Endothelial cell of umbilical vein (primary cell): ENCODE measurements at regions not wholly inside any gene's neighbourhood (a gene's known extent, or its start where the extent isn't known, plus 50 kb on each side); places are given as distances from the start of the nearest gene placed in this dataset.

ENCODE experiments used
- BruUV-seq: library from RNA; stranded (reverse); fragments of 400-500 nt; replicated peaks from 2 replicates; lab custom pipeline; 2021; lab: Mats Ljungman, UMichigan
- CTCF ChIA-PET: fragments of 300-600, 350-600 bp; sonication (Branson Sonifier 250); formaldehyde crosslinking; loops from one replicate; lab custom pipeline; 2021; ENCODE audit warnings: antibody characterized with exemption, inconsistent platforms; lab: Charles Lee
- POLR2A ChIA-PET: fragments of 300-600, 350-600 bp; sonication (Branson Sonifier 250); formaldehyde crosslinking; loops from one replicate; lab custom pipeline; 2021; ENCODE audit warnings: antibody characterized with exemption, inconsistent platforms; lab: Charles Lee
- DNase-seq: peaks from one replicate; pipeline ENCODE4 v3.0.0-alpha.2; 2011; ENCODE audit warnings: low read depth, low spot score
- FAIRE-seq: peaks from 2 replicates; lab custom pipeline; 2011; peaks lifted over from hg19 to GRCh38; lab: Jason Lieb, UNC
- H2AFZ ChIP-seq: 2 replicates; pipeline ENCODE4 v1.6.0; 2012; ENCODE audit warnings: low read depth, low read length, control low read depth, inconsistent platforms
- H3K27ac ChIP-seq: 2 replicates; pipeline ENCODE4 v1.5.1; 2011; ENCODE audit warnings: low read depth, mild to moderate bottlenecking, control low read depth, low read length, moderate library complexity; ENCODE audit not compliant: insufficient read depth
- H3K27me3 ChIP-seq, 2 experiments: 2 replicates each; pipeline versions ENCODE4 v1.6.0 to v1.6.1; 2011; ENCODE audit warnings: low read length in 2 of 2, mixed read lengths in 1 of 2; ENCODE audit not compliant: control insufficient read depth in 2 of 2, insufficient read depth in 2 of 2
- H3K36me3 ChIP-seq, 2 experiments: 2 replicates in 1 of 2; 3 replicates in 1 of 2; pipeline ENCODE4 v1.5.1; 2011; ENCODE audit warnings: low read length in 2 of 2, mild to moderate bottlenecking in 1 of 2, moderate library complexity in 1 of 2; ENCODE audit not compliant: control insufficient read depth in 2 of 2, insufficient read depth in 2 of 2; ENCODE audit errors: extremely low read depth in 1 of 2
- H3K4me1 ChIP-seq: 3 replicates; pipeline ENCODE4 v1.5.1; 2011; ENCODE audit warnings: mild to moderate bottlenecking, low read length; ENCODE audit not compliant: control insufficient read depth, insufficient read depth; ENCODE audit errors: extremely low read depth
- H3K4me2 ChIP-seq: 2 replicates; pipeline ENCODE4 v1.6.1; 2011; ENCODE audit warnings: low read length, control low read depth, mixed read lengths; ENCODE audit not compliant: insufficient read depth
- H3K4me3 ChIP-seq, 3 experiments: fragments of 200-600 bp in 1 of 3; sonication (generic), shearing (Covaris generic) in 1 of 3; replicated peaks in 1 of 3; 2 replicates each; pipeline ENCODE4 v1.5.1; 2011 to 2016; ENCODE audit warnings: control low read depth in 3 of 3, low read length in 3 of 3, mild to moderate bottlenecking in 2 of 3, inconsistent platforms in 1 of 3, low read depth in 1 of 3, moderate library complexity in 1 of 3; ENCODE audit not compliant: insufficient read depth in 1 of 3
- H3K79me2 ChIP-seq: 2 replicates; pipeline ENCODE4 v1.6.0; 2012; ENCODE audit warnings: low read length, inconsistent platforms; ENCODE audit not compliant: control insufficient read depth, insufficient read depth
- H3K9ac ChIP-seq: replicated peaks from 2 replicates; pipeline ENCODE3; 2011; ENCODE audit warnings: low read length, control low read depth; ENCODE audit not compliant: insufficient read depth; ENCODE audit errors: extremely low read depth
- H3K9me1 ChIP-seq: replicated peaks from 3 replicates; pipeline ENCODE4 v1.6.0; 2011; ENCODE audit warnings: mild to moderate bottlenecking, low read length; ENCODE audit not compliant: control insufficient read depth, insufficient read depth; ENCODE audit errors: extremely low read depth
- H3K9me3 ChIP-seq: replicated peaks from 2 replicates; pipeline ENCODE4 v1.5.1; 2012; ENCODE audit warnings: low read length, inconsistent platforms; ENCODE audit not compliant: control insufficient read depth, insufficient read depth
- H4K20me1 ChIP-seq: replicated peaks from 2 replicates; pipeline ENCODE3; 2011; ENCODE audit warnings: mild to moderate bottlenecking, low read length; ENCODE audit not compliant: control insufficient read depth, insufficient read depth; ENCODE audit errors: extremely low read depth
- EZH2 ChIP-seq: IDR thresholded peaks from 2 replicates; pipeline ENCODE4 v1.6.1; 2012; ENCODE audit warnings: borderline replicate concordance, low read depth, mild to moderate bottlenecking, moderate library complexity, low read length, inconsistent platforms; ENCODE audit not compliant: severe bottlenecking
- FOS ChIP-seq: IDR thresholded peaks from 2 replicates; pipeline ENCODE4 v1.6.1; 2011; ENCODE audit warnings: mild to moderate bottlenecking, low read length, moderate library complexity, borderline replicate concordance; ENCODE audit not compliant: insufficient read depth
- GATA2 ChIP-seq: IDR thresholded peaks from 2 replicates; pipeline ENCODE4 v1.7.0; 2011; ENCODE audit warnings: low read depth, mild to moderate bottlenecking, moderate library complexity, mixed read lengths, low read length; ENCODE audit not compliant: insufficient read length, insufficient read depth
- JUN ChIP-seq: IDR thresholded peaks from 2 replicates; pipeline ENCODE4 v1.6.1; 2011; ENCODE audit warnings: borderline replicate concordance, low read depth; ENCODE audit not compliant: insufficient read length, insufficient read depth
- MYC ChIP-seq: IDR thresholded peaks from one replicate; pipeline ENCODE4 v1.6.1; 2011; ENCODE audit warnings: mild to moderate bottlenecking, low read depth, low read length
- POLR2A ChIP-seq: IDR thresholded peaks from 2 replicates; pipeline ENCODE4 v1.6.1; 2012; ENCODE audit warnings: low read depth, mild to moderate bottlenecking, control low read depth, low read length
- POLR2AphosphoS5 ChIP-seq: IDR thresholded peaks from 2 replicates; pipeline ENCODE4 v1.6.1; 2012; ENCODE audit warnings: low read depth, mild to moderate bottlenecking, control low read depth, low read length, moderate library complexity; ENCODE audit not compliant: insufficient read depth
- dilution Hi-C: fragments of 300-500 bp; cut with MboI; formaldehyde crosslinking; loops from one replicate; pipeline ENCODE4 v1.15.0; 2019; ENCODE audit warnings: low sequenced_read_pairs; ENCODE audit not compliant: extremely low pct_ligation_motif_present
- intact Hi-C: fragments of 100-400 bp; cut with micrococcal nuclease; formaldehyde crosslinking; loops from one replicate; pipeline ENCODE4 v1.10.0; 2022
- TF ChIP-seq, protein P1 (sequence below): IDR thresholded peaks from 2 replicates; pipeline ENCODE4 v1.6.1; 2011; ENCODE audit not compliant: insufficient read depth, insufficient read length
- TF ChIP-seq, protein P2 (sequence below), 2 donors: IDR thresholded peaks; 1 replicate in 1 of 2; 2 replicates in 1 of 2; pipeline ENCODE4 v1.5.1; 2011; ENCODE audit warnings: low read length in 2 of 2, mild to moderate bottlenecking in 2 of 2, moderate library complexity in 2 of 2, control low read depth in 1 of 2, inconsistent platforms in 1 of 2, low read depth in 1 of 2; ENCODE audit not compliant: insufficient read depth in 1 of 2; ENCODE audit errors: extremely low read depth in 1 of 2

DNA sequence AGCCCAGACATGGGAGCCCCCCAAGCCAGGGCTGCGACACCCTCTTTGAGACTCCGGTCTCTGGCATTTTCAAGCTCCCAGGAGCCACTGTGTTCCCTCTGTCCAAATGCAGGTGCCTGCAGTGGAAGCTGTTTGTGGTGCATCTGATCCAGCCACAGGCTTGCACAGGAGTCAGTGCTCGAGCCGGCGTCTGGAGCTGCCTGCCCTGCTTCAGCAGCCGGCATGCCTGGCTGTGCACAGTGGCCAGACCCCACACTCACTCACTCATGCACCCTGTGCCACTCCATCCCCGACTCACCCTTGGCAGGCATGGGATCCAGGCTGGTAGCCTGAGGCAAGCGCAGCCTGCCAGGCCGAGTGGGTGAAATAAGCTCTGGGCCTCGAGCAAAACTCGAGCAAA is 555.0 kb upstream of the CCDC54 start:
- Histone ChIP-seq H3K4me1 (no peaks in the 10 kb centered on the region), H3K9me3 (no peaks in the 10 kb centered on the region), H3K9me1 (no peaks in the 10 kb centered on the region), H3K9ac (no peak overlapping the region), H4K20me1 (no peaks in the 10 kb centered on the region), H3K27me3 (no peaks in the 10 kb centered on the region), H2AFZ (no peak overlapping the region), H3K36me3 (no peaks in the 10 kb centered on the region), H3K79me2 (no peaks in the 10 kb centered on the region), H3K4me2 (no peak overlapping the region), H3K27ac (no peak overlapping the region), H3K4me3 (no peak overlapping the region)
- intact Hi-C loops: loop anchor here (10.0 kb wide), 1 partner anchor 243 kb away; no protein-coding TSS in a partner anchor
- DNase-seq: no peak
- dilution Hi-C loops: no loop called here
- no TSS peak for BruUV-seq
- FAIRE-seq: no peak
- ChIA-PET POLR2A (no interaction called here), CTCF (interaction anchor here (1.0 kb wide), 1 partner anchor 40 kb away, joined by 3 read pairs; no protein-coding TSS in a partner anchor)
- TF ChIP-seq MYC: no peak
- no peak for TF ChIP-seq EZH2
- no peak for TF ChIP-seq GATA2
- no peak for TF ChIP-seq POLR2A
- TF ChIP-seq, protein P1, sequence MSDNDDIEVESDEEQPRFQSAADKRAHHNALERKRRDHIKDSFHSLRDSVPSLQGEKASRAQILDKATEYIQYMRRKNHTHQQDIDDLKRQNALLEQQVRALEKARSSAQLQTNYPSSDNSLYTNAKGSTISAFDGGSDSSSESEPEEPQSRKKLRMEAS: no peak
- no peak for TF ChIP-seq FOS
- no peak for TF ChIP-seq POLR2AphosphoS5
- no peak for TF ChIP-seq JUN
- TF ChIP-seq, protein P2, sequence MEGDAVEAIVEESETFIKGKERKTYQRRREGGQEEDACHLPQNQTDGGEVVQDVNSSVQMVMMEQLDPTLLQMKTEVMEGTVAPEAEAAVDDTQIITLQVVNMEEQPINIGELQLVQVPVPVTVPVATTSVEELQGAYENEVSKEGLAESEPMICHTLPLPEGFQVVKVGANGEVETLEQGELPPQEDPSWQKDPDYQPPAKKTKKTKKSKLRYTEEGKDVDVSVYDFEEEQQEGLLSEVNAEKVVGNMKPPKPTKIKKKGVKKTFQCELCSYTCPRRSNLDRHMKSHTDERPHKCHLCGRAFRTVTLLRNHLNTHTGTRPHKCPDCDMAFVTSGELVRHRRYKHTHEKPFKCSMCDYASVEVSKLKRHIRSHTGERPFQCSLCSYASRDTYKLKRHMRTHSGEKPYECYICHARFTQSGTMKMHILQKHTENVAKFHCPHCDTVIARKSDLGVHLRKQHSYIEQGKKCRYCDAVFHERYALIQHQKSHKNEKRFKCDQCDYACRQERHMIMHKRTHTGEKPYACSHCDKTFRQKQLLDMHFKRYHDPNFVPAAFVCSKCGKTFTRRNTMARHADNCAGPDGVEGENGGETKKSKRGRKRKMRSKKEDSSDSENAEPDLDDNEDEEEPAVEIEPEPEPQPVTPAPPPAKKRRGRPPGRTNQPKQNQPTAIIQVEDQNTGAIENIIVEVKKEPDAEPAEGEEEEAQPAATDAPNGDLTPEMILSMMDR (IDR thresholded peaks at IDR 0.05; ENCODE audit: extremely low read depth in 1 of 2, insufficient read depth in 1 of 2, low read depth in 1 of 2, low read length in 2 of 2): no peak
